ENCODE measurements at regions not wholly inside any gene's neighbourhood (a gene's known extent, or its start where the extent isn't known, plus 50 kb on each side); places are given as distances from the start of the nearest gene placed in this dataset.

- H3K27ac ChIP-seq (ENCODE audit: low read depth in 2 of 2, low read length in 2 of 2): no peak overlapping the region
- no peak overlapping the region for H3K4me3 ChIP-seq (ENCODE audit: low read length in 3 of 3)
- H3K9me3 ChIP-seq (ENCODE audit: control insufficient read depth in 2 of 3, insufficient read depth in 1 of 3, low read length in 3 of 3): no peaks in the 10 kb centered on the region
- H3K9ac ChIP-seq (ENCODE audit: low read length in 3 of 3): no peak overlapping the region
- no peaks in the 10 kb centered on the region for H3K4me1 ChIP-seq (ENCODE audit: control insufficient read depth in 2 of 3, insufficient read depth in 2 of 3, low read depth in 1 of 3, low read length in 3 of 3)
- no peak for TF ChIP-seq CTCF (IDR thresholded peaks at IDR 0.05; ENCODE audit: borderline replicate concordance, extremely low read depth, insufficient read depth)
- intact Hi-C loops (cut with DNase I): no loop called here
- H3K27me3 ChIP-seq (ENCODE audit: control insufficient read depth, insufficient read depth, low read length): no peaks in the 10 kb centered on the region
- no peaks in the 10 kb centered on the region for H3K36me3 ChIP-seq (ENCODE audit: control insufficient read depth in 2 of 3, insufficient read depth in 3 of 3, low read length in 3 of 3)
- FAIRE-seq (no peak), DNase-seq (peak in 1 of 5 donors; percentile 41)
These were observed 352.6 kb downstream of the FSCB start for GRCh38 chr14:44154446-44154845.

- FAIRE-seq: no peak
- no peak for DNase-seq
- intact Hi-C loops (cut with DNase I): no loop called here
These were observed 355.8 kb downstream of the FSCB start for GRCh38 chr14:44151130-44151820.

GRCh38 chr14:44149597-44149996, 357.5 kb downstream of the FSCB start:
- H3K4me1 ChIP-seq (ENCODE audit: control insufficient read depth in 2 of 3, insufficient read depth in 2 of 3, low read depth in 1 of 3, low read length in 3 of 3): no peaks in the 10 kb centered on the region
- H3K36me3 ChIP-seq (ENCODE audit: control insufficient read depth in 2 of 3, insufficient read depth in 3 of 3, low read length in 3 of 3): no peaks in the 10 kb centered on the region
- no peak overlapping the region for H3K4me3 ChIP-seq (ENCODE audit: low read length in 3 of 3)
- FAIRE-seq (no peak), DNase-seq (peak in 4 of 5 donors; percentile 63 to 77 (median 72))
- H3K27me3 ChIP-seq (ENCODE audit: control insufficient read depth, insufficient read depth, low read length): no peaks in the 10 kb centered on the region
- no peak overlapping the region for H3K27ac ChIP-seq (ENCODE audit: low read depth in 2 of 2, low read length in 2 of 2)
- H3K9me3 ChIP-seq (ENCODE audit: control insufficient read depth in 2 of 3, insufficient read depth in 1 of 3, low read length in 3 of 3): no peaks in the 10 kb centered on the region
- intact Hi-C loops (cut with DNase I): no loop called here
- TF ChIP-seq CTCF (IDR thresholded peaks at IDR 0.05; ENCODE audit: borderline replicate concordance, extremely low read depth, insufficient read depth): peak; percentile 4
- H3K9ac ChIP-seq (ENCODE audit: low read length in 3 of 3): no peak overlapping the region

More at GRCh38 chr14:44151130-44151820, 355.8 kb downstream of the FSCB start:
- TF ChIP-seq CTCF (IDR thresholded peaks at IDR 0.05; ENCODE audit: borderline replicate concordance, extremely low read depth, insufficient read depth): no peak
- no peak overlapping the region for H3K4me3 ChIP-seq (ENCODE audit: low read length in 3 of 3)
- no peak overlapping the region for H3K27ac ChIP-seq (ENCODE audit: low read depth in 2 of 2, low read length in 2 of 2)
- no peaks in the 10 kb centered on the region for H3K27me3 ChIP-seq (ENCODE audit: control insufficient read depth, insufficient read depth, low read length)
- no peaks in the 10 kb centered on the region for H3K9me3 ChIP-seq (ENCODE audit: control insufficient read depth in 2 of 3, insufficient read depth in 1 of 3, low read length in 3 of 3)
- H3K4me1 ChIP-seq (ENCODE audit: control insufficient read depth in 2 of 3, insufficient read depth in 2 of 3, low read depth in 1 of 3, low read length in 3 of 3): no peaks in the 10 kb centered on the region
- no peak overlapping the region for H3K9ac ChIP-seq (ENCODE audit: low read length in 3 of 3)
- no peaks in the 10 kb centered on the region for H3K36me3 ChIP-seq (ENCODE audit: control insufficient read depth in 2 of 3, insufficient read depth in 3 of 3, low read length in 3 of 3)

- Histone ChIP-seq H3K27ac (ENCODE audit: low read depth in 2 of 2, low read length in 2 of 2) (no peak overlapping the region), H3K27me3 (ENCODE audit: control insufficient read depth, insufficient read depth, low read length) (no peaks in the 10 kb centered on the region), H3K9me3 (ENCODE audit: control insufficient read depth in 2 of 3, insufficient read depth in 1 of 3, low read length in 3 of 3) (no peaks in the 10 kb centered on the region), H3K9ac (ENCODE audit: low read length in 3 of 3) (no peak overlapping the region), H3K4me3 (ENCODE audit: low read length in 3 of 3) (no peak overlapping the region), H3K36me3 (ENCODE audit: control insufficient read depth in 2 of 3, insufficient read depth in 3 of 3, low read length in 3 of 3) (no peaks in the 10 kb centered on the region), H3K4me1 (ENCODE audit: control insufficient read depth in 2 of 3, insufficient read depth in 2 of 3, low read depth in 1 of 3, low read length in 3 of 3) (no peaks in the 10 kb centered on the region)
- TF ChIP-seq CTCF (IDR thresholded peaks at IDR 0.05; ENCODE audit: borderline replicate concordance, extremely low read depth, insufficient read depth): no peak
- FAIRE-seq (no peak), DNase-seq (no peak)
- intact Hi-C loops (cut with DNase I): no loop called here
These were observed 365.1 kb downstream of the FSCB start for GRCh38 chr14:44142006-44142405.

All from kidney (tissue), 13 donors.